ENCODE measurements at regions not wholly inside any gene's neighbourhood (a gene's known extent, or its start where the extent isn't known, plus 50 kb on each side); places are given as distances from the start of the nearest gene placed in this dataset.

DNA sequence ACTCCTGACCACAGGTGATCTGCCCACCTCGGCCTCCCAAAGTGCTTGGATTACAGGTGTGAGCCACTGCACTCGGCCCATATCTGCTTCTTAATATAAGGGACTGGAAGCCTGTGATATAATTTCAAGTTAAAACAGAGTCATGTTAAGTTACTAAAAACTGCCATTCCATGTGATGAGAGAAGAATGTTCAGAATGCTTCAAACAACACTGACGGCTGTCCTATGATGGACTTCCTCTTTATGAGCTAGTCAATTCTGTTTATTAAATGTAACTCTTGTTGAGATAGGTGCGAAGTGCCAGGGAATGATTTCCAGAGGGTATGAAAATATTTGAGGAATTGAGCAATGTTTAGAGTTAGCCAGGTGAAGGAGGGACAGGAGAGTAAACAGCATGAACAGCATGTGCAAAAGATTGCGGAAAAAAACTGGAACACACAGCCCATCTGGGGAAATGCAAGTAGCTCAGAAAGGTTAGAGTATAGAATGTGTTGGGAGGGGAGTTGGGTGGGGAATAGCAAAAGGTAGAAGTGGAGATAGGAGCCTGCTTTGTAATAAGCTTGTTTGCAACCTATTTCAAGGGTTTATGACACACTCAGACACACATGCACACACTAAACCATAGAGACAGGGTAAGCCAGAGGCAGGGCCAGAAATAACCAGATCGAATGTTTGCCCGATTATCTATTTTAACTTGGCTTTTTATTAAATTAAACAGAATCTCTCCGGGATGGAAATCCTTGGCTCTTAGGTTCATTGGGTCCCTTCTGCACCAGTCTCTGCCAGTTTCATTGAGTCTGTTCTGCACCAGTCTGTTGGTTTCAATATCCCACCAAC is 135.6 kb upstream of the COX10 start:
- no peak for DNase-seq (ENCODE audit: low read depth)

DNA sequence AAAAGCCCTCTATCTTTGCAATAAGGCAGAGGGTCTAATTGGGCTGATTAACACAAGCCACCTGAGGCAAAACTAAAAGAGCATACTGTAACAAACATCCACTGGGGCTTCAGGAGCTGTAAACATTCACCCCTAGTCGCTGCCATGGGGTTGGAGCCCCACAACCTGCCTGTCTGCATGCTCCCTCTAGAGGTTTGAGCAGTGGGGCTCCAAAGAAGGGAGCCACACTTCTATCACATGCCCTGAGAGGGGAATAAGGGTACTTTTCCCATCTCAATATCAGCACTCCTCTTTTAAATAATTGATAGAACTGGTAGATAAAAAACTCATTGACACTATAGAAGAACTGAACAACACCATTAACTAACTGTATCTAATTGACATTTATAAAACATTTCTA is 130.1 kb upstream of the COX10 start:
- no peak for DNase-seq (ENCODE audit: low read depth)

DNA sequence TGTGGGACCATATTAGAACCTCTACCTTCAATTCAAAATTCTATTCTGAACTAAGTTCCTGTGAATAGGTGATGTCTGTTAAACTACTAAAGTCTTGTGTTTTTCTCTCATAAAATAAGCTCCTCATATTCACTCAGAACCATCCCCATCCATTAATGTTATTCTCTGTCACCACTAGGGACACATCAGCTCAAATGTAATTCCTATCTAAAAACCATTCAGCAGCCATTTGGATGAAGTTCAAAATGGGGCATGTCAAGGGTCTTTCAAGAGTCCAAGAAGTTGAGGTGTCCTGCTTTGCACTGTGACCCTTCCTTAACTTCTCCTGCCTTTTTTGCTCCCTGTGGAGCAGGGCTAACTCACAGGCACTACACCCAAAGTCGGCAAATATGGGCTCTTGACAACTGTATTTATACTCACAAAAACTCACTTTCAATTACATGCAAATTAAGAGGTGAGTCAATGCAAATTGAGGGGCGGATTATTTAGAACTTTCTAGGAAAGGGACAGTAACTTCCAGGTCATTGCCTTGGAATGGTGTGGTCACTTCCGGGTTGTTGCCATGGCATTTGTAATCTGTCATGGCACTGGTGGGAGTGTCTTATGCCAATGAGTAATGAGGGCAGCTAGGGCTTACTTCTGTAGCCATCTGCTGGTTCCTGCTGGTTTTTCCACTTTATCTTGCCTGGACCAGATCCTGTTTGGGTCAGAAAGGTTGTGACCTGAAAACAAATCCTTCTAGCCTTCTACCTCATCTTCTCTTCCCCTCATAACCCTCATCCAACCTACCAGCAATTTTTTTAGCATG is 128.2 kb upstream of the COX10 start:
- DNase-seq (ENCODE audit: low read depth), result no peak

DNA sequence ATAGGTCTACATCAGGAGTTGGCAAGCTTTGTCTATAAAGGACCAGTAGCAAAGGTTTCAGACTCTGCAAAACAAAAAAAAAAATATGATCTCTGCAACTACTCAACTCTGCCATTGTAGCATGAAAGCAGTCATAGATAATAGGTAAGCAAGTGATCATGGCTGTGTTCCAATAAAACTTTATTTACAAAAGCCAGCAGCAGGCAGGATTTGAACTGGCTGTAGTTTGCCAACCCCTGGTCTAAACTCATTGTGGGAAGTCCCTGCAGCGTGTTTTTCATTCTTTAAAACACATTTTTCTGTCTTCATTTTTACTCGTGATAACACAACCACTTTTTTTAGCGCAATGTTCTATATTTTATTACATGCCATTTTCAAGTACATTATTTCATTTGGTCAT is 127.5 kb upstream of the COX10 start:
- no peak for DNase-seq (ENCODE audit: low read depth)

DNA sequence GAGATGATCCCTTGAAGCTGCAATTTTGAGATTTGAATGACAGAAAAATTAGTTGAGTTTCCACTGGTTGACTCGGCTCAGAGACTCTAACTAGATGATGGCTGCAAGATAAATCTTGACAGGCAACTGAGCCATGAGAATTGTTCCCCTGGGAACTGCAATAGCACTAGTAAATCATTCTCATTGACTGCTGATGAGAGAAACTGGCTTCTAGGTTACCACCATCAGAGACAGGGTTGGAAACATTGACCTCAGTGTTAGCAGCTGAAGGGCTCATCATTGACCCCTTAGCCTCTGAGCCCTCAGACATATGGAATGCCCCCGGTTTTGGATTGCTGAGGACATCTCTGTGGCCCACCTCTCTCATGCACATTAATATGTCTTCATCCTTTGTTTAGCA is 125.4 kb upstream of the COX10 start:
- DNase-seq (ENCODE audit: low read depth), result no peak

DNA sequence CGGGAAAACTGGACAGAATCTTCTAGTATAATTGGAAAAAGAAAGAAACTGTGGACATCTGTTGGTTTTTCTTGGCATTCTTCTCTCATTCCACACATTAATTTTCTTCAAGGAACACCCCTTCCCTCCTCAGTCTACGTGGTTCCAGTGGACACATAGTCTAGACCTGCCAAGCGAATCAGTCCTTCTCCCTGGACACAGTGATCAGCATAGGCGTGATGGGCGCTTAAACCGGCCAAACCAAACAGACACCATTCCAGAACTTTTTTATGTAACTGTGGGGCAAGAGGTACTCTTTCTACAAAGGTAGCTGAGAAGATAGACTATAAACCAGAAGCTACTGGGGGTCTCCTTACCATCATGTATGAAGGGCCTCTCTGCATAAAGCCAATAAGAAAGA is 121.8 kb upstream of the COX10 start:
- DNase-seq (ENCODE audit: low read depth), result no peak

DNA sequence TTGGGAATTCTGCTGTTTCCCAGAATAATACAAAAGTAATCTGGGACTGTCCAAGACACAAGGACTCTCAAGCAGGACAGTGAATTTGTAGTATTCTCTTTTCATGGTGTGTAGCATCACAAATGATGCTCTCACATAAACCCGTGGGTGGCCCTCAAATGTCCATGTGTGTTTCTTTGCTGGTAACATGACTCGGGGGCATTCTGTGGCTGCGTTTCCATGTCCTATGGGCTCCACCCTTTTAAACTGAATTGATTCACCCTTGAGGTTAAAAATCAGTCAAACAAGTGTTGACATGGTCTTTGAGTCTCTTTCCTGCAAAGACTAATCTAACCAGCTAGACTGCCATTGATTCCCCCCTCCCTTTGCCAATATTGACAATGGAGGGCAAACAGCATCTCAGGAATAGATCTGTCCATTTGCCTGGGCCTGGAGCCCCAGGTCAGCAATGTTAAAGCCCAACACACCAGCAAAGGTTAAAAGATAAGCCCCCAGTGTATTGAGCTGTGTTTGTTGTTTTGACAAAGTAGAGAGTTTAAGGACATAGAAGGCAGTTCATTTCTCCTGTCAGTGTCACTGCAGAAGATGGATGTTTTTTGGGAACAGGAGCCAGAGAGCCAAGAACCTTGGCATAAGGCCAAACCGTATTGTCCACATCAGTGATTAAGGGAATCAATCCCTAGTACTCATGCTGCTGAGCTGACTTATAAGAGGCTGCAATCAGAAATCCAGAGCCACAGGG is 117.1 kb upstream of the COX10 start:
- no peak for DNase-seq (ENCODE audit: low read depth)

DNA sequence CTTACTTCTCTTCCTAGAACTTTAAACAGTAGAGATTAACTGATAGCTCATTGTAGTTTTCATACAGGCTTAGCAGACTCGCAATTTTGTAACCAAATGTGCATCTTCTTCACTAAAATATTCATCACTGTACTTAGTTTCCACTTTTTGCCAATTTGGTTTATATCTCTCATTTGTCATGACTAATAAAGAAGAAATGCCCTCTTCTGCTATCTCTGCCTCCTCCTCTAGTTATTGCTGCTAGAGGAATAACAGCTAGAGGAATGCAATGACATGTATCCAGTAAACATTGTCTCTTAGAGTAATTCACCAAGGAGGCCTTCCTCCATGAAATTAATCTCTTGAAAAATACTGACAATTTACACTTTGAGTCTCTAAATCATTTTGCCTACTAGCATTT is 115.5 kb upstream of the COX10 start:
- DNase-seq (ENCODE audit: low read depth), result peak; percentile 68

DNA sequence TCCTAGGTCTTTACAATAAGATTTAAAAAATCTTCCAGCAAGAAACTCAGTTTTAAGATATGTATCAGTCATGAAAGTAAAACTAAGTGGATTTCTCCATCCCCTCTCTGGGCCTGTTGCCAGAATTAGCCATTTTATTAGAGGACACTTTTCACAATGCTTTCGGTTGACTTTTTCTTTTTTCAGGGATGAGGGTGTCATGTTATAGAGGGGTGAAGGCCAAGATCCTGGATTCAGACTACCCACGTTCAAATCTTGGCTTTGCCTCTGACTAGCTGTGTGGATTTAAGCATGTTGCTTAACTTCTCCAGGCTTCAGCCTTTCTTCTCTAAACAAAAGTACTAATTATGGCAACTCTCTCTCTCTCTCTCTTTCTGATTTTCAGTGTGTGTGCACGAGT is 111.7 kb upstream of the COX10 start:
- DNase-seq (ENCODE audit: low read depth), result peak; percentile 76

DNA sequence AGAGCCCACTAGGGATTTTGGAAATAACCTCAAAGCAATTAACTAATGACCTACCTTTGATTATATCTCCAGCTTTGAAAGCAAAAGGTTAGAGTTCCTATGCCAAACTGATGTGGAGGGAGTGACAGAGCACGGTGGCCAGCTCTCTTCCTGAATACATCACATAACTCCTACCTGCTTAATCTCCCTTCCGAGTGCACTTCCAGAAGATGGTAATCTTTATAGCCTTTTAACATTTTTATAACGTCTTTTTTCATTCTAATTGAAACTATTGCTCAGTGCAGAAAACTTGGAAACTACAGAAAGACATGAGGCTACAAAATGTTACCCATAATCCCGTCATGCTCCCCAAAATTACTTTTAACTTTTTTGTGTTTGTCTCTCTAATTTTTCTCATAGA is 110.5 kb upstream of the COX10 start:
- DNase-seq (ENCODE audit: low read depth), result no peak

DNA sequence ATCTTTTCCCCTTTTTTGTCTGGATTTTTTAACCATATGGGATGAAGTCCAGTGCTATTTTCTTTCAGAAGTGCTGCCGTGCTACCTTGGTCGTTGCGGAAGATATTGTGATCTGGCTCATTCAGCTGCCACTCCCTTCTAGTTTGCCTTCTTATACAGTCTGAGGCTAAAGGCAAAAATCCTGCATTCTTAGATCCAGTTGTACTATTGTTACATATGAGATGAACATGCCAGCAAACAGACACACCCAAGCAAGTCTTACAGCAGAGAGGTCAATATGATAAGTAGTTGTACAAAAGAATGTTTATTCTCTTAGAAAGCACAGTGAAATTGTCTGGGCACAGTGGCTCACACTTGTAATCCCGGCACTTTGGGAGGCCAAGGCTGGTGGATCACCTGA is 108.0 kb upstream of the COX10 start:
- DNase-seq (ENCODE audit: low read depth), result no peak

DNA sequence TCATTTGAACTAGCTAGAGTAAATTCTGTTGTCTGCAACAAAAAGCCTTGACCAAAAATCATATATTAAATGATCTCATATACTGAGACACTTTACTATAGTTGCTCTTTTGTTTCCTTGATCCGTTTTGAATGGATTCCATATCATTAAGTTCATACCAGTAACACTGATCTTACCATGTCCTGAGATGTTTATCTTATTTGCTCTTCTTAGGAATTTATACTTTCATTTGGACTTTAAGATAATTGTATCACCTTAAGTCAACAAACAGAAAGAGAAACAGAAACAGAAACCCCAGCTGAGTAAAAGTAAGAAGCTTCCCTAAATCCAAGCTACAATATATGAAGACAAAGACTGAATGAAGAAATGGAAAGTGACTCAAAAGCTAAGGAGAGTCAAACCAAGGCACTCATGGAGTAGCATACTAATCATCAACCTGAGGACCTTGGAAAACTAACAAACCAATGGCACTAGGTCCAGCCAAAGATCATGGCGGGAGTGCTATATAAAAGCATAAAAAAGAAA is 106.5 kb upstream of the COX10 start:
- no peak for DNase-seq (ENCODE audit: low read depth)

DNA sequence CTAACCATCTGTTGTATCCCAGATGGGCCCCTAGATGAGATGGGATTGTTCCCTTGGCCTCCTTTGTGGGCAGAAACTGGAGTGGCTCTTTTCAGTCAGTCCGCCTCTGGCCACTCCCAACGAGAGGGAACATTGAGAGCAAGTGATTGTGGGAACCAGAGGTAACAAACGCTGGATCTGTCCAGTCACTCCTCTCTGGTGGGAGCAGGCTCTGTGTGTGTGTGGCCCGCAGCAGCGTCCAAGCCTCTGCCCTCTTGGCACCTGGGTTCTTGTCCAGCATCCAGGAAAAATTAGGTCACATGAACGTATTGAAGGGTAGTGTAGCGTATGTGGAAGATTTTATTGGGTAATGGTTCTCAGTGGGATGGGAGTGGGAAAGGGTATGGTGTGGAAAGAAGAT is 101.9 kb upstream of the COX10 start:
- no peak for DNase-seq (ENCODE audit: low read depth)

DNA sequence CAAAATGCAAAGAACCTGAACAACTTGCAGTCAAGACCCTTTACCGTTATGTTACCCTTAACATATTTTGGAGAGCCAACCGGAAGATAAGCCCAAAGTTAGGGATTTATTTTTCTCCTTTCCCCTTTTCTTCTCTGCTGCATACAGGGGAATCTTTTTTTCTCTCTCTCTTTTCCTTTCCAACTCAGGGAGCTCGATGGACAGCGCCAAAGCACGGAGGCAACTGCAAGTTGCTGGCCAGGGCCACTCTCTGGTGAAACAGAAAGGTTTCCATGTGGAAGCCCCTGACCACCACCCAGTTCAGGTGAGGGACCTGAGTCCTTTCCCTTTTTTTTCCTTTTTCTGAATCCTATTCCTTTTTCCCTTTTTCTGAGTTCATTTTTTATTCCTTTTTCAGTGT is 98.8 kb upstream of the COX10 start:
- DNase-seq (ENCODE audit: low read depth), result no peak

DNA sequence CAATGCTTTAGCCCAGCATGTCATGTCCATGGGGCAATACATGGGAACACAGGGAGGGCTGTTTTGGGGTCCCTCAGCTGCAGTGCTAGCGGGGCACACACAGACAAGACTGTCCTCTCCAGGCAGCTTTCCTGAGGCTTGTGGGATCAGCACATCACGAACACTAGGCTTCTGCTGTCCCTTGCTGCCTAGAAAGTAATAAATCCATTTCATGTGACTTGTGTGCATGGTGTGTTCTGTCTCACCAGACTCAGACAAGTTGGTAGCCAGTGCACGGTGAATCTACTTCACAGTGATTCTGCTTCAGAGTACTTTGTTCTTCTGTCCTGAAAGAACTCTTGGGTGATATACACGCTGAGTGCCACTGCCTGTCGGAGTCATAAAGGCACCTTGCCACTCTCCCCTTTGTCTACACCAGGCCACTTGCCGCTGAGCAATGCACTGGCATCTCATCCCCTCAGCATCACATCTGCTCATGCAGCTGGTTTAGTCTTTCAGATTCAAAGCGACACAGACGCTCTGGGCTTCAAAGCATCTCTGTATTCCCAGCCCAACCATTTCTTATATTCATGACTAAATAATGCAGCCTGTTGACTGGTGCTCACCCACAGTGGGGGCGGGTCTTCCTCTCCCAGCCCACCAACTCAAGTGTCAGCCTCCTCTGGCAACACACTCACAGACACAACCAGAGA is 95.2 kb upstream of the COX10 start:
- DNase-seq (ENCODE audit: low read depth), result no peak

DNA sequence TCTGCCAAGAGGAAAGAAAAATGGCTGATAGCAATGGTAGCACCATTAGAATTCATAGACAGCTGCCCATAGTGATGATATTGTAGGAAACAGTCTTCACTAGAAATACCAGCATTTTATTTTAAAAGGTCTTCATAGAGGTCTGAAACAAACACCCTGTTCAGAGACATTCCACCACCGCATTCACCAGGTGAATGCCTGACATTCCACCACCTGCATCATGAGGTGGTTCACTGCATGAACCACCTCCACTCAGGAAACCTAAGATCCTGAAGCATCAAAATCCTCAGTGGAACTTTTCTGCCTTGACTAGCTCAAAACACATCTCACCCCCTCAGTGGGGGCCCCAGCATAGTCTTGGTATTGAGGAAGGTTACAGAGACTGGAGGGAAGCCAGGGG is 91.5 kb upstream of the COX10 start:
- DNase-seq (ENCODE audit: low read depth), result no peak

DNA sequence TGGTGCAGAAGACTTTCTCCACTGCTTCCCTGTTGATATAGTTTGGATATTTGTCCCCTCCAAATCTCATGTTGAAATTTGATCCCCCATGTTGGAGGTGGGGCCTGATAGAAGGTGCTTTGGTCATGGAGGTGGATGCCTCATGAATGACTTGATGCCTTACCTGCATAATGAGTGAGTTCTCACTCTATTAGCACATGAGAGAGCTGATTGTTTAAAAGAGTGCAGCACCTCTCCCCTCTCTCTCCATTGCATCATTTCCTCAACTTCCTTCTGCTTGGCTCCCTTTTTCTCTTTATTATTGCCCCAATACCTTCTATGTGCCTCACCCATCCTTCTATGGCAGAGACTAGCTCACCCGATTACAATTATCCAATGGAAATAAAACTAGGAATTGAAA is 90.8 kb upstream of the COX10 start:
- DNase-seq (ENCODE audit: low read depth), result no peak

DNA sequence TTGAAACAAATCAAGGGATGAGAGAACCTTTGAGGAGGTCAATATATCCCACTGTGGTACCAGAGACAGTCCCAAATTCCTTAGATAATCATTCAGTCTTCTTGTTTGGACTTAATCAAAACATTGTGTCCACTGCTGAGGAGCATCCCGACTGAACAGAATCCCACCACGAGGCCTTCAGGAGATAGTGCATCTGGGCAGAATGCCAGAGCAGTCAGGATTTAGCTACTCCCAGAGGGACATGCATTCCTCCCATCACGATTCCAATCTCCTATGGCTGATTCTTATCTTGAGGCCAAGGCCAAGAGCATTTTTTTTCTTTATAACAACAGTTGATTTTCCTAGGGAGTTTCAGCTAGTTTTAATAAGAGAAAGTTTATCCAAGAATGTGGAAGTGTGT is 87.4 kb upstream of the COX10 start:
- DNase-seq (ENCODE audit: low read depth), result no peak

DNA sequence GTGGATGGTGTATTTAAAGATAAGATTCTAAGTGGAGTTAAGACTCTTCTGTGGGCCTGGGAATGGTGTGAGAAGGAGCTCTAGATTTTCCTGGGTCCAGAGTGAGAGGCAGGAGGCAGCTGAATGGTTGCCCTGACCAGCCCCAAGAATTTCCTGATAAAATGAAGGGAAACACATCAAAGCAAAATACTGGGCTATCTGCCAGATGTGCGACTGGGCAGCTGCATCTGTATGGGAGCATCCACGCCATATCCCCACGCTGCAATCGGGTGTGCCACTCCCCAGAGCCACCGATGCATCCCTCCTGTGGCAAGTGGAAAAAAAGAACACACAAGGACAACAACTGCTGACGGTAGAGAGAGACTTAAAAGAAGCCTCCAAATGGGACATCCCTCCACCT is 84.3 kb upstream of the COX10 start:
- DNase-seq (ENCODE audit: low read depth), result no peak

DNA sequence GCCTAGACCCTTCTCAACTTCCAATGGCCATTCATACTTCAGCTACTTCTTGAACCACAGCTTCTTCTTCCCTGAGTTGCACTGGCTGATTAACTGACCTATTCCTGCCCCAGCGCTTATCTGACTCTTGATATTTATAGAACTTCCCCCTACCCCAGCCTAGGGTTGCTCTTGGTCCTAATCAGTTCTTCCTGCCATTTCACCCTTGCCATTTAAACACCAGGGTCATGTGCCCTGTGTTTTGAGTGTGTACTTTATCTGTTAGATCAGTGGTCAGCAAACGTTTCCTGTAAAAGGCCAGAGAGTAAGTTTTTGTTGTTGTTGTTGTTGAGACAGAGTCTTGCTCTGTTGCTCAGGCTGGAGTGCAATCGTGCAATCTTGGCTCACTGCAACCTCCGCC is 82.4 kb upstream of the COX10 start:
- no peak for DNase-seq (ENCODE audit: low read depth)

DNA sequence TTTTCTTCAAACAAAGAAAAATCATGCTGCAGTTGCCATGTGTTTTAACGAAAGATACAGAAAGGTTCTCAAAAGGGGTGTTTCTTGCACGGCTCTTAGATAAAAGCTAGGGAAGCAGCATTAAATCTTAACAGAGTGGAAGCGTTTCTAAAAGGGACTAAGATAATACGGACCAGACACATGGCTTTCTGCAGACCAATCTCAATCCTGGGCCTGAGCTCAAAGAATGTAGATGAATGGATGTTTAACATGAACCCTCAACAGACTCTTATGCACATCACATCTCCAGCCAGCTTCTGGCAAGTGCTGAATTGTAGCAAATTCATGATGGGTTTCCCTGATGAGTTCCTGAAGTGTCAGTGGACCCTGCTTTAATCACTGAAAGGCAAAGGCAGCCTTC is 80.2 kb upstream of the COX10 start:
- DNase-seq (ENCODE audit: low read depth), result no peak

DNA sequence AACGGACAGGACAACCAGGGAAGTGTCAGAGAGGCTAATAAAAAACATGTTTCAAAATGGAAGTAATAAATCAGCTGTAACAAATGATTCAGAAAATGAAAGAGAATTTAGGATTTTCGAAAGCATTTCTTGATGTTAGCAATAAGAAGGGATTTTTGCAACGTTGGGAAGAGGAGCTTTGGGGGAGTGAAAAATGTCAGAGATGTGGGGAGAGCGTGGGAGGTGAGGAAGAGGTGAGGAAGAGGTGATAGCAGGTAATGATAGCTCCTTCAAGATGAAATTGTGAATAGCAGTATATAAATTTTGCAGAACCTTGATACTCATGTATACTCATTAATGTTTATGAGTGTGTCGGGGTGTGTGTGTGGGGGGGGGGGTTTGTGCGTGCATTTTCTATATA is 76.2 kb upstream of the COX10 start:
- DNase-seq (ENCODE audit: low read depth), result no peak

Data from iris pigment epithelial cell (primary cell).